Left lung (tissue), 4 donors: ENCODE measurements at regions not wholly inside any gene's neighbourhood (a gene's known extent, or its start where the extent isn't known, plus 50 kb on each side); places are given as distances from the start of the nearest gene placed in this dataset.

ENCODE experiments used
- ATAC-seq: fragments of 200-7000 bp; cut with Tn5 transposase; one replicate; pipeline ENCODE4 v1.9.1; 2020; ENCODE audit warnings: moderate library complexity
- DNase-seq, 4 donors: peaks; one replicate each; pipeline ENCODE4 v3.0.0-alpha.2; 2013 to 2020
- H3K27ac ChIP-seq, 2 donors: fragments of 200-600 bp; sonication (generic) in 1 of 2; one replicate each; pipeline versions ENCODE4 v1.5.0 to v1.8.0; 2020 to 2021
- H3K27me3 ChIP-seq, 2 donors: fragments of 200-600 bp; sonication (generic) in 1 of 2; one replicate each; pipeline versions ENCODE4 v1.5.0 to v1.8.0; 2020 to 2021
- H3K36me3 ChIP-seq, 2 donors: fragments of 200-600 bp; sonication (generic) in 1 of 2; one replicate each; pipeline versions ENCODE4 v1.5.0 to v1.8.0; 2020 to 2021
- H3K4me1 ChIP-seq, 2 donors: fragments of 200-600 bp; one replicate each; pipeline ENCODE4 v1.8.0; 2021
- H3K4me3 ChIP-seq, 2 donors: fragments of 200-600 bp; sonication (generic) in 1 of 2; one replicate each; pipeline versions ENCODE4 v1.5.0 to v1.8.0; 2020 to 2021; ENCODE audit warnings: mild to moderate bottlenecking in 1 of 2
- H3K9me3 ChIP-seq, 2 donors: fragments of 200-600 bp; sonication (generic) in 1 of 2; one replicate each; pipeline versions ENCODE4 v1.5.0 to v1.8.0; 2020 to 2021
- intact Hi-C, 2 donors: fragments of 100-400 bp; cut with DNase I; formaldehyde crosslinking; loops; one replicate each; pipeline versions ENCODE4 v1.11.2 to v1.14.2; 2022
- TF ChIP-seq, protein P1 (sequence below), 2 donors: fragments of 200-600 bp; sonication (generic) in 1 of 2; IDR thresholded peaks; one replicate each; pipeline versions ENCODE4 v1.5.0 to v1.8.0; 2021; ENCODE audit warnings: antibody characterized with exemption in 2 of 2
- donor health status: DM: no; HTN: yes; CAD: no.
- donor health status: DM: no; HTN: no; CAD: no.

DNA sequence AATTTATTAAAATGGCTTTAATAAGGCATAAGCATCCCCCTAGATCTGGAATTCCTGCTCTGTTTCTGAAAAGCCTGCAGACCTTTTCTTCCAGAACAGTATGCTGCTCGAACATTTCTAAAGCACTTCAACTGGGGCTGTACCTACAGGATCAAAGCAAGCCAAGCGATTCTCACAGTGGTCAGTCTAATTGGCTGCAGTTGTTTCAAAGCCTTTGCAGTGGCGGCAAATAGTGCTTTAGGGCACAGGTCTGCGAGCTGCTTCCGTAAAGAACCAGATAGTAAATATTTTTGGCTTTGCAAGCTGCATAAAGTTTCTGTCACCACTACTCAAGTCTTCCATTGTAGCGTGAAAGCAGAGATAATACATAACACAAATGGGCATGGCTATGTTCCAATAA lies 88.9 kb upstream of the FBXL4 start:
- Histone ChIP-seq H3K9me3 (no peaks in the 10 kb centered on the region), H3K27me3 (no peaks in the 10 kb centered on the region), H3K36me3 (no peaks in the 10 kb centered on the region), H3K27ac (no peak overlapping the region), H3K4me1 (no peaks in the 10 kb centered on the region), H3K4me3 (no peak overlapping the region)
- intact Hi-C loops = no loop called here
- DNase-seq (no peak), ATAC-seq (no peak)
- TF ChIP-seq, protein P1, sequence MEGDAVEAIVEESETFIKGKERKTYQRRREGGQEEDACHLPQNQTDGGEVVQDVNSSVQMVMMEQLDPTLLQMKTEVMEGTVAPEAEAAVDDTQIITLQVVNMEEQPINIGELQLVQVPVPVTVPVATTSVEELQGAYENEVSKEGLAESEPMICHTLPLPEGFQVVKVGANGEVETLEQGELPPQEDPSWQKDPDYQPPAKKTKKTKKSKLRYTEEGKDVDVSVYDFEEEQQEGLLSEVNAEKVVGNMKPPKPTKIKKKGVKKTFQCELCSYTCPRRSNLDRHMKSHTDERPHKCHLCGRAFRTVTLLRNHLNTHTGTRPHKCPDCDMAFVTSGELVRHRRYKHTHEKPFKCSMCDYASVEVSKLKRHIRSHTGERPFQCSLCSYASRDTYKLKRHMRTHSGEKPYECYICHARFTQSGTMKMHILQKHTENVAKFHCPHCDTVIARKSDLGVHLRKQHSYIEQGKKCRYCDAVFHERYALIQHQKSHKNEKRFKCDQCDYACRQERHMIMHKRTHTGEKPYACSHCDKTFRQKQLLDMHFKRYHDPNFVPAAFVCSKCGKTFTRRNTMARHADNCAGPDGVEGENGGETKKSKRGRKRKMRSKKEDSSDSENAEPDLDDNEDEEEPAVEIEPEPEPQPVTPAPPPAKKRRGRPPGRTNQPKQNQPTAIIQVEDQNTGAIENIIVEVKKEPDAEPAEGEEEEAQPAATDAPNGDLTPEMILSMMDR (IDR thresholded peaks at IDR 0.05) = no peak

DNA sequence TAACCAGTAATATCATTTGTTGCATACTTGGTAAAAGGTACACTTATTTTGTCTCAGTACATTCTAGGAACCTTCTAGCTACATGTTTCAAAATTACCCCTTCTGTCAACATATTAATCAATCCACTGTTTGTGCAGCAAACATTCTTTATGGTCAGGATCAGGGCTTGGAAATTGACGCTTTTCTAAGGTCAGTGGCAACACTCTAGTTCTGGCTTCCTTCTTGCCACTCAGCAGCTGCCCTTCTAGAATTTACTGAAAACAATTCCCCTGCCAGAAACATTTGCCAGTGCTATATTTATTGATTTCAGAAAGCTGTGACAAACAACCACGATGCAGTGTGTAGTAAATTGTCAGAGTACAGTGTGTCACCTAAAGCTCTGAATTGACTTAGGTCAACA lies 84.7 kb upstream of the FBXL4 start:
- Histone ChIP-seq H3K4me1 (no peaks in the 10 kb centered on the region), H3K27me3 (no peaks in the 10 kb centered on the region), H3K27ac (no peak overlapping the region), H3K9me3 (peaks cover 0 to 3% of the 10 kb centered on the region in 2 donors), H3K36me3 (no peaks in the 10 kb centered on the region), H3K4me3 (no peak overlapping the region)
- intact Hi-C loops = no loop called here
- no peak for ATAC-seq
- TF ChIP-seq, protein P1 (IDR thresholded peaks at IDR 0.05) = no peak
- DNase-seq = no peak

DNA sequence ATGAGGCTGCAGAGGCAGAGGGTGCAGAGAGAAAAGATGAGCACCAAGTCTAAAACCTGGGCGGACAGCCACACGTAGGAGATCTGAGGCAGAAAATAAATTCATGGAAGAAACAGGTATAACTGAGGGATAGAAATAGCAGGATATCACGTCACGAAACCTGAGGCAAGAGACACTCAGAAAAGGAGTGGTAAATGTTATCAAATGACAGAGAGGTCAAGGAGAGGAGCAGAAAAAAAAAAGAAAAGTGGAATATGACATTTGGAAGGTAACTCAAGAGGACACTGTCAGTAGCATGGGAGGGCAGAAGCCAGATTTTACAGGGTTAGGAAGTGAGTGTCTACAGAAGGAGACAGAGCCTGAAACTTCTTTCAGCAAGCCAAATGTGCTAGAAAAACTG lies 84.2 kb upstream of the FBXL4 start:
- intact Hi-C loops = no loop called here
- Histone ChIP-seq H3K36me3 (no peaks in the 10 kb centered on the region), H3K27me3 (no peaks in the 10 kb centered on the region), H3K27ac (no peak overlapping the region), H3K9me3 (peaks cover 0 to 3% of the 10 kb centered on the region in 2 donors), H3K4me1 (no peaks in the 10 kb centered on the region), H3K4me3 (no peak overlapping the region)
- no peak for DNase-seq
- no peak for ATAC-seq
- TF ChIP-seq, protein P1 (IDR thresholded peaks at IDR 0.05) = no peak

DNA sequence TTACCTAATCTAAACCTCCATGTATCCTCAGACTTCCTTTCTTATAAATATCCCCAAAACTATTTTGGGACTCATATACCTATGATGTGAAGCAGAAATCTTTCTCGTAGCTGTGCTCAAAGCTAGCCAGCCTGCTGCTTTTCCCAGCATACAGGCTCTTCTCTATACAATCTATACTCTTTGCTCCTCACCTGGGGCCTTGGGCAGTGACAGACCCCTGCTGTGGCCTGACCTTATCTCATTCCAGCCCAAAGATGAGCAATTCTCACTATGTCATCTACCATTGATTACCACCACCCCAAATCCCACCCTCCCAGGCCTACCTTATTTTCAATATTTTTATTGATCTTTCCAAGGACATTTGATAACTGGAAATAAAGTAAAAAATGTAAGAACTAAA lies 83.2 kb upstream of the FBXL4 start:
- H3K27me3 ChIP-seq = no peaks in the 10 kb centered on the region
- intact Hi-C loops = no loop called here
- ATAC-seq = no peak

DNA sequence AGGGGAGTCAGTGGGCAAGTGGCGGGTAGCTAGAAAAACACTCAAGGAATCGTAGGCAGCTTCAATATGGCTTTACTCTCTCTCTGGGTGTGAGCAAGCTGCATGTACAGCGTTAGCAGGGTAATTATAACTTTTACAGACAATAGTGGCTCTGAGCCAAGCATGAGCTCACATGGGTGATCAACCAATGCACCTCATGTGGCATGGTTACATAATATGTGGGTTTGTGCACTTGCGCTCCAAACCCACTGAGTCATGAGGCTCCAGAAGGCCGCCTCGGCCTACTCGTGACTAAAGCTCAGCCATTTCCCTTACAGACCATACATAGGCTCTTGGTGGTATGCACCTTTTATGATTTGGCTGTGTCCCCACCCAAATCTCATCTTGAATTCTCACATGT lies 78.4 kb upstream of the FBXL4 start:
- H3K27me3 ChIP-seq = no peaks in the 10 kb centered on the region
- H3K9me3 ChIP-seq = peaks cover 0 to 16% of the 10 kb centered on the region in 2 donors
- TF ChIP-seq, protein P1 (IDR thresholded peaks at IDR 0.05) = no peak
- no peak overlapping the region for H3K4me3 ChIP-seq
- no peaks in the 10 kb centered on the region for H3K36me3 ChIP-seq
- intact Hi-C loops = no loop called here
- H3K4me1 ChIP-seq = no peaks in the 10 kb centered on the region
- ATAC-seq (no peak), DNase-seq (no peak)
- no peak overlapping the region for H3K27ac ChIP-seq

More for the DNA sequence above, 83.2 kb upstream of the FBXL4 start:
- no peak overlapping the region for H3K27ac ChIP-seq
- H3K4me1 ChIP-seq = no peaks in the 10 kb centered on the region
- H3K9me3 ChIP-seq = peaks cover 0 to 9% of the 10 kb centered on the region in 2 donors
- no peak for DNase-seq
- TF ChIP-seq, protein P1 (IDR thresholded peaks at IDR 0.05) = no peak
- H3K36me3 ChIP-seq = no peaks in the 10 kb centered on the region
- H3K4me3 ChIP-seq = no peak overlapping the region
